PC-9 (cell line): ENCODE measurements at regions not wholly inside any gene's neighbourhood (a gene's known extent, or its start where the extent isn't known, plus 50 kb on each side); places are given as distances from the start of the nearest gene placed in this dataset.

Experiments used
- EZH2 ChIP-seq: fragments of 200-600 bp; sonication (generic); IDR thresholded peaks from 2 replicates; pipeline ENCODE4 v1.8.0; 2017; ENCODE audit warnings: antibody characterized with exemption, low read depth
- TF ChIP-seq, protein P1 (sequence below): fragments of 200-600 bp; sonication (generic); conservative IDR thresholded peaks from 2 replicates; pipeline ENCODE4 v1.6.1; 2017; ENCODE audit warnings: mixed run types, antibody characterized with exemption, mild to moderate bottlenecking, moderate library complexity

DNA sequence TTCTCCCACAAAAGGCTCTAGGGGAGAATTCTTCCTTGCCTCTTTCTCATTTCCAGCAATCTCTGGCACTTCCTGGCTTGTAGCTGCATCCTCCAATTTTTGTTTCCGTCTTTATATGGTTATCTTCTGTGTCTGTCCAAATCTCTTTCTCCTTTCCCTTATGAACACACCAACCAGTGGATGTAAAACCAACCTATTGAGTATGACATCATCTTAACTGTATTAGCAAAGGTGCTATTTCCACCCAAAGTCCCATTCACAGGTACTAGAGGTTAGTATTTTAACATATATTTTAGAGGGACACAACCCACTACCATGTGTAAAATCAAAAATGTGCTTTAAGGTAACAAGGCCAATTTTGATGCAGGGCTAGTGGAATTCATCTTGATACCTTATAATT is 129.0 kb downstream of the RAP2A start:
- TF ChIP-seq EZH2, result no peak
- TF ChIP-seq, protein P1, sequence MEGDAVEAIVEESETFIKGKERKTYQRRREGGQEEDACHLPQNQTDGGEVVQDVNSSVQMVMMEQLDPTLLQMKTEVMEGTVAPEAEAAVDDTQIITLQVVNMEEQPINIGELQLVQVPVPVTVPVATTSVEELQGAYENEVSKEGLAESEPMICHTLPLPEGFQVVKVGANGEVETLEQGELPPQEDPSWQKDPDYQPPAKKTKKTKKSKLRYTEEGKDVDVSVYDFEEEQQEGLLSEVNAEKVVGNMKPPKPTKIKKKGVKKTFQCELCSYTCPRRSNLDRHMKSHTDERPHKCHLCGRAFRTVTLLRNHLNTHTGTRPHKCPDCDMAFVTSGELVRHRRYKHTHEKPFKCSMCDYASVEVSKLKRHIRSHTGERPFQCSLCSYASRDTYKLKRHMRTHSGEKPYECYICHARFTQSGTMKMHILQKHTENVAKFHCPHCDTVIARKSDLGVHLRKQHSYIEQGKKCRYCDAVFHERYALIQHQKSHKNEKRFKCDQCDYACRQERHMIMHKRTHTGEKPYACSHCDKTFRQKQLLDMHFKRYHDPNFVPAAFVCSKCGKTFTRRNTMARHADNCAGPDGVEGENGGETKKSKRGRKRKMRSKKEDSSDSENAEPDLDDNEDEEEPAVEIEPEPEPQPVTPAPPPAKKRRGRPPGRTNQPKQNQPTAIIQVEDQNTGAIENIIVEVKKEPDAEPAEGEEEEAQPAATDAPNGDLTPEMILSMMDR, result no peak
